DOHH2 (cell line): ENCODE measurements at regions not wholly inside any gene's neighbourhood (a gene's known extent, or its start where the extent isn't known, plus 50 kb on each side); places are given as distances from the start of the nearest gene placed in this dataset.
A peak's percentile ranks its signal among the peaks of the same experiment; 100 is the strongest.

ENCODE experiments used
- H3F3A ChIP-seq: fragments of 200-600 bp; sonication (generic), shearing (Covaris generic); 2 replicates; pipeline ENCODE4 v1.6.0; 2016; ENCODE audit warnings: antibody characterized with exemption, mild to moderate bottlenecking; ENCODE audit not compliant: control insufficient read depth, insufficient read depth
- H3K27ac ChIP-seq: fragments of 200-600 bp; sonication (generic); 2 replicates; pipeline ENCODE4 v1.5.1; 2014; ENCODE audit warnings: low read depth, mild to moderate bottlenecking, low read length, moderate library complexity
- H3K27me3 ChIP-seq: fragments of 200-600 bp; sonication (generic); 2 replicates; pipeline ENCODE4 v1.6.1; 2014; ENCODE audit warnings: mild to moderate bottlenecking, low read length, mixed read lengths; ENCODE audit not compliant: control insufficient read depth
- H3K36me3 ChIP-seq: fragments of 200-600 bp; sonication (generic); 2 replicates; pipeline ENCODE4 v1.6.1; 2014; ENCODE audit warnings: mild to moderate bottlenecking, low read length, moderate library complexity, mixed read lengths; ENCODE audit not compliant: control insufficient read depth
- H3K4me1 ChIP-seq: fragments of 200-600 bp; sonication (generic); 2 replicates; pipeline ENCODE4 v1.6.1; 2014; ENCODE audit warnings: mild to moderate bottlenecking, low read length, mixed read lengths; ENCODE audit not compliant: control insufficient read depth
- H3K4me2 ChIP-seq: fragments of 200-600 bp; sonication (generic); 2 replicates; pipeline ENCODE4 v1.6.0; 2014; ENCODE audit warnings: mild to moderate bottlenecking, low read length, moderate library complexity
- H3K4me3 ChIP-seq: fragments of 200-600 bp; sonication (generic); 2 replicates; pipeline ENCODE4 v1.5.1; 2014; ENCODE audit warnings: mild to moderate bottlenecking, low read length, mixed read lengths
- H3K79me2 ChIP-seq: fragments of 200-600 bp; sonication (generic); 2 replicates; pipeline ENCODE4 v1.6.1; 2014; ENCODE audit warnings: mild to moderate bottlenecking, low read length, mixed read lengths; ENCODE audit not compliant: control insufficient read depth
- H3K9me2 ChIP-seq: fragments of 200-600 bp; sonication (generic); replicated peaks from 2 replicates; pipeline ENCODE4 v1.6.1; 2014; ENCODE audit warnings: mild to moderate bottlenecking, low read length, mixed read lengths; ENCODE audit not compliant: control insufficient read depth
- H3K9me3 ChIP-seq: fragments of 200-600 bp; sonication (generic); 2 replicates; pipeline ENCODE4 v1.6.1; 2014; ENCODE audit warnings: antibody characterized with exemption, low read length, mixed read lengths; ENCODE audit not compliant: control insufficient read depth, insufficient read depth
- H4K20me1 ChIP-seq: fragments of 200-600 bp; sonication (generic); 2 replicates; pipeline ENCODE4 v1.6.0; 2014; ENCODE audit warnings: low read depth, mild to moderate bottlenecking, antibody characterized with exemption, low read length, moderate library complexity; ENCODE audit not compliant: control insufficient read depth, insufficient read depth
- EZH2phosphoT487 ChIP-seq: fragments of 200-600 bp; sonication (generic); IDR thresholded peaks from 2 replicates; pipeline ENCODE4 v1.6.1; 2017; ENCODE audit warnings: borderline replicate concordance, mild to moderate bottlenecking, antibody characterized with exemption, low read length, moderate library complexity, mixed read lengths
- TF ChIP-seq, protein P1 (sequence below): fragments of 200-600 bp; sonication (generic); IDR thresholded peaks from one replicate; pipeline ENCODE4 v1.5.1; 2014; ENCODE audit warnings: antibody characterized with exemption, mild to moderate bottlenecking, low read depth, low read length; ENCODE audit not compliant: poor library complexity, severe bottlenecking

- H3F3A ChIP-seq: no peaks in the 10 kb centered on the region
- no peaks in the 10 kb centered on the region for H3K4me1 ChIP-seq
- no peaks in the 10 kb centered on the region for H3K9me3 ChIP-seq
- H3K27ac ChIP-seq: no peak overlapping the region
- H3K27me3 ChIP-seq: peaks cover 5% of the 10 kb centered on the region; the same call in 1 of the 2 replicates
- H3K4me3 ChIP-seq: no peak overlapping the region
- no peaks in the 10 kb centered on the region for H4K20me1 ChIP-seq
- TF ChIP-seq EZH2phosphoT487: no peak
- TF ChIP-seq, protein P1, sequence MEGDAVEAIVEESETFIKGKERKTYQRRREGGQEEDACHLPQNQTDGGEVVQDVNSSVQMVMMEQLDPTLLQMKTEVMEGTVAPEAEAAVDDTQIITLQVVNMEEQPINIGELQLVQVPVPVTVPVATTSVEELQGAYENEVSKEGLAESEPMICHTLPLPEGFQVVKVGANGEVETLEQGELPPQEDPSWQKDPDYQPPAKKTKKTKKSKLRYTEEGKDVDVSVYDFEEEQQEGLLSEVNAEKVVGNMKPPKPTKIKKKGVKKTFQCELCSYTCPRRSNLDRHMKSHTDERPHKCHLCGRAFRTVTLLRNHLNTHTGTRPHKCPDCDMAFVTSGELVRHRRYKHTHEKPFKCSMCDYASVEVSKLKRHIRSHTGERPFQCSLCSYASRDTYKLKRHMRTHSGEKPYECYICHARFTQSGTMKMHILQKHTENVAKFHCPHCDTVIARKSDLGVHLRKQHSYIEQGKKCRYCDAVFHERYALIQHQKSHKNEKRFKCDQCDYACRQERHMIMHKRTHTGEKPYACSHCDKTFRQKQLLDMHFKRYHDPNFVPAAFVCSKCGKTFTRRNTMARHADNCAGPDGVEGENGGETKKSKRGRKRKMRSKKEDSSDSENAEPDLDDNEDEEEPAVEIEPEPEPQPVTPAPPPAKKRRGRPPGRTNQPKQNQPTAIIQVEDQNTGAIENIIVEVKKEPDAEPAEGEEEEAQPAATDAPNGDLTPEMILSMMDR: peak; percentile 26
- H3K9me2 ChIP-seq: no peaks in the 10 kb centered on the region
- H3K36me3 ChIP-seq: no peaks in the 10 kb centered on the region
- H3K4me2 ChIP-seq: no peak overlapping the region
- no peaks in the 10 kb centered on the region for H3K79me2 ChIP-seq
These were observed 421.5 kb downstream of the GPAM start for GRCh38 chr10:111762114-111762513.

DNA sequence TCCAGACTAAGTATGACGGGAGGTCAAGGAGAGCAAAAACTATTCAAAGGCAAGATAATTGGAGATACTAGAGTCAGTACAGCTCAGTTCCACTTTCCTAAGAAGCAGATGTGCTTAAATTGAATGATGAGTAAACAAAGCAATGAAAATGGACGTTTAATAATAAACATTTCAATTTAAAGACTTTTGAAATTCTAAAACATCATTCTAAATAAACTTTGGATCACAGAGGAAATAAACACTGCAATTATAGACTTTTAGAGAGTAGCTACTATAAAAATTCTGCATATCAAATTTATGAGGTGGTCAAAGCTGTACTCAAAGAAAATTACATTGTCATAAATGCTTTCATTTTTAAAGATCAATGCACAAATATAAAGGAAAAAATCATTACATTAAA is 418.3 kb downstream of the GPAM start:
- no peaks in the 10 kb centered on the region for H3K4me1 ChIP-seq
- H3K27me3 ChIP-seq: peaks cover 7% of the 10 kb centered on the region; the same call in 1 of the 2 replicates
- H3F3A ChIP-seq: no peaks in the 10 kb centered on the region
- H3K79me2 ChIP-seq: no peaks in the 10 kb centered on the region
- H3K36me3 ChIP-seq: no peaks in the 10 kb centered on the region
- no peak overlapping the region for H3K27ac ChIP-seq
- TF ChIP-seq EZH2phosphoT487: no peak
- TF ChIP-seq, protein P1: no peak
- no peaks in the 10 kb centered on the region for H4K20me1 ChIP-seq
- no peaks in the 10 kb centered on the region for H3K9me2 ChIP-seq
- no peaks in the 10 kb centered on the region for H3K9me3 ChIP-seq
- H3K4me2 ChIP-seq: no peak overlapping the region
- H3K4me3 ChIP-seq: no peak overlapping the region

GRCh38 chr10:111766464-111766863 is 417.1 kb downstream of the GPAM start:
- Histone ChIP-seq H3K9me3 (no peaks in the 10 kb centered on the region), H3K27ac (no peak overlapping the region), H3F3A (no peaks in the 10 kb centered on the region), H3K4me3 (no peak overlapping the region), H3K36me3 (no peaks in the 10 kb centered on the region), H3K9me2 (no peaks in the 10 kb centered on the region), H3K4me1 (no peaks in the 10 kb centered on the region), H3K27me3 (peaks cover 7% of the 10 kb centered on the region; the same call in 1 of the 2 replicates), H4K20me1 (no peaks in the 10 kb centered on the region), H3K79me2 (no peaks in the 10 kb centered on the region), H3K4me2 (no peak overlapping the region)
- TF ChIP-seq, protein P1: no peak
- TF ChIP-seq EZH2phosphoT487: no peak

GRCh38 chr10:111767661-111768060 is 415.9 kb downstream of the GPAM start:
- Histone ChIP-seq H3K36me3 (no peaks in the 10 kb centered on the region), H3K4me2 (no peak overlapping the region), H3F3A (no peaks in the 10 kb centered on the region), H3K9me3 (no peaks in the 10 kb centered on the region), H4K20me1 (no peaks in the 10 kb centered on the region), H3K9me2 (no peaks in the 10 kb centered on the region), H3K27ac (no peak overlapping the region), H3K27me3 (peaks cover 7% of the 10 kb centered on the region; the same call in 1 of the 2 replicates), H3K79me2 (no peaks in the 10 kb centered on the region), H3K4me3 (no peak overlapping the region), H3K4me1 (no peaks in the 10 kb centered on the region)
- TF ChIP-seq, protein P1: no peak
- TF ChIP-seq EZH2phosphoT487: no peak
